ENCODE measurements at regions not wholly inside any gene's neighbourhood (a gene's known extent, or its start where the extent isn't known, plus 50 kb on each side); places are given as distances from the start of the nearest gene placed in this dataset.

- no peaks in the 10 kb centered on the region for H4K20me1 ChIP-seq (ENCODE audit: insufficient read depth, low read length)
- H3K9me3 ChIP-seq (ENCODE audit: insufficient read depth, low read length) = no peaks in the 10 kb centered on the region
- no peak overlapping the region for H3K4me2 ChIP-seq (ENCODE audit: low read length)
- H3K79me2 ChIP-seq (ENCODE audit: low read length) = no peaks in the 10 kb centered on the region
- no peak overlapping the region for H3K27ac ChIP-seq (ENCODE audit: low read length)
- H3K36me3 ChIP-seq (replicated peaks; ENCODE audit: low read depth, low read length) = no peaks in the 10 kb centered on the region
- no peak overlapping the region for H2AFZ ChIP-seq (ENCODE audit: low read depth, low read length)
- H3K4me1 ChIP-seq (ENCODE audit: low read length) = peaks cover 8% of the 10 kb centered on the region
- TF ChIP-seq CTCF (IDR thresholded peaks at IDR 0.05; ENCODE audit: low read depth, low read length) (no peak), EZH2phosphoT487 (IDR thresholded peaks at IDR 0.05; ENCODE audit: low read depth) (no peak)
- no peak overlapping the region for H3K9ac ChIP-seq (ENCODE audit: low read length)
- H3K27me3 ChIP-seq (ENCODE audit: low read depth, low read length) = no peaks in the 10 kb centered on the region
- H3K4me3 ChIP-seq (ENCODE audit: low read length) = no peak overlapping the region
These were observed 1309.2 kb downstream of the MRPL39 start for GRCh38 chr21:24298040-24298439.

- no peaks in the 10 kb centered on the region for H3K27me3 ChIP-seq (ENCODE audit: low read depth, low read length)
- no peaks in the 10 kb centered on the region for H3K9me3 ChIP-seq (ENCODE audit: insufficient read depth, low read length)
- no peaks in the 10 kb centered on the region for H3K36me3 ChIP-seq (replicated peaks; ENCODE audit: low read depth, low read length)
- TF ChIP-seq EZH2phosphoT487 (IDR thresholded peaks at IDR 0.05; ENCODE audit: low read depth) (no peak), CTCF (IDR thresholded peaks at IDR 0.05; ENCODE audit: low read depth, low read length) (no peak)
- no peaks in the 10 kb centered on the region for H3K79me2 ChIP-seq (ENCODE audit: low read length)
- peaks cover 8% of the 10 kb centered on the region for H3K4me1 ChIP-seq (ENCODE audit: low read length)
- peak overlapping the region; percentile 54; the same call in 1 of the 2 replicates for H2AFZ ChIP-seq (ENCODE audit: low read depth, low read length)
- H4K20me1 ChIP-seq (ENCODE audit: insufficient read depth, low read length) = no peaks in the 10 kb centered on the region
- no peak overlapping the region for H3K9ac ChIP-seq (ENCODE audit: low read length)
- H3K4me2 ChIP-seq (ENCODE audit: low read length) = no peak overlapping the region
- H3K4me3 ChIP-seq (ENCODE audit: low read length) = no peak overlapping the region
- H3K27ac ChIP-seq (ENCODE audit: low read length) = no peak overlapping the region
These were observed 1313.1 kb downstream of the MRPL39 start for GRCh38 chr21:24294171-24294570.

GRCh38 chr21:24290151-24290833 is 1317.0 kb downstream of the MRPL39 start:
- Histone ChIP-seq H2AFZ (ENCODE audit: low read depth, low read length) (no peak overlapping the region), H3K79me2 (ENCODE audit: low read length) (no peaks in the 10 kb centered on the region), H3K36me3 (replicated peaks; ENCODE audit: low read depth, low read length) (no peaks in the 10 kb centered on the region), H3K9ac (ENCODE audit: low read length) (no peak overlapping the region), H3K4me1 (ENCODE audit: low read length) (peaks cover 8% of the 10 kb centered on the region), H3K9me3 (ENCODE audit: insufficient read depth, low read length) (no peaks in the 10 kb centered on the region), H3K27ac (ENCODE audit: low read length) (no peak overlapping the region), H3K4me2 (ENCODE audit: low read length) (peak overlapping the region; percentile 17), H3K4me3 (ENCODE audit: low read length) (no peak overlapping the region), H3K27me3 (ENCODE audit: low read depth, low read length) (no peaks in the 10 kb centered on the region), H4K20me1 (ENCODE audit: insufficient read depth, low read length) (no peaks in the 10 kb centered on the region)
- TF ChIP-seq CTCF (IDR thresholded peaks at IDR 0.05; ENCODE audit: low read depth, low read length) (no peak), EZH2phosphoT487 (IDR thresholded peaks at IDR 0.05; ENCODE audit: low read depth) (no peak)

GRCh38 chr21:24289539-24289938 is 1317.7 kb downstream of the MRPL39 start:
- Histone ChIP-seq H2AFZ (ENCODE audit: low read depth, low read length) (no peak overlapping the region), H3K36me3 (replicated peaks; ENCODE audit: low read depth, low read length) (no peaks in the 10 kb centered on the region), H4K20me1 (ENCODE audit: insufficient read depth, low read length) (no peaks in the 10 kb centered on the region), H3K27ac (ENCODE audit: low read length) (no peak overlapping the region), H3K27me3 (ENCODE audit: low read depth, low read length) (no peaks in the 10 kb centered on the region), H3K9ac (ENCODE audit: low read length) (no peak overlapping the region), H3K4me2 (ENCODE audit: low read length) (no peak overlapping the region), H3K4me3 (ENCODE audit: low read length) (no peak overlapping the region), H3K79me2 (ENCODE audit: low read length) (no peaks in the 10 kb centered on the region), H3K9me3 (ENCODE audit: insufficient read depth, low read length) (no peaks in the 10 kb centered on the region), H3K4me1 (ENCODE audit: low read length) (peaks cover 8% of the 10 kb centered on the region)
- no peak for TF ChIP-seq EZH2phosphoT487 (IDR thresholded peaks at IDR 0.05; ENCODE audit: low read depth)
- TF ChIP-seq CTCF (IDR thresholded peaks at IDR 0.05; ENCODE audit: low read depth, low read length) = no peak

Data from OCI-LY3 (cell line).